HepG2 (cell line): ENCODE measurements at regions not wholly inside any gene's neighbourhood (a gene's known extent, or its start where the extent isn't known, plus 50 kb on each side); places are given as distances from the start of the nearest gene placed in this dataset.

ENCODE experiments used
- ATAC-seq: fragments of 200-7000 bp; cut with Tn5 transposase; 3 replicates; pipeline ENCODE4 v1.9.1; 2020; ENCODE audit warnings: mild to moderate bottlenecking, moderate library complexity
- BruUV-seq: library from RNA; stranded (reverse); fragments of 400-500 nt; replicated peaks from 2 replicates; lab custom pipeline; 2021; lab: Mats Ljungman, UMichigan
- CTCF ChIA-PET: fragments of 300-600 bp; formaldehyde crosslinking; extraction: SDS; loops from one replicate; lab custom pipeline; 2021; ENCODE audit warnings: low total read pairs, inconsistent platforms, low intra/inter-chr PET ratio; lab: Yijun Ruan, JAX
- POLR2A ChIA-PET: fragments of 350-600 bp; sonication (Branson Sonifier 250); formaldehyde crosslinking; loops from one replicate; lab custom pipeline; 2020; ENCODE audit warnings: antibody characterized with exemption, inconsistent platforms; lab: Yijun Ruan, JAX
- DNase-seq: peaks from one replicate; pipeline ENCODE4 v3.0.0-alpha.2; 2015; ENCODE audit warnings: low spot score
- FAIRE-seq: peaks from 3 replicates; lab custom pipeline; 2011; peaks lifted over from hg19 to GRCh38; lab: Jason Lieb, UNC
- H2AFZ ChIP-seq: one replicate; pipeline ENCODE4 v1.6.1; 2011; ENCODE audit warnings: low read length, inconsistent platforms
- H3K27ac ChIP-seq: fragments of 300-600 bp; 3 replicates; pipeline ENCODE4 v1.8.0; 2011; ENCODE audit warnings: mixed run types, mild to moderate bottlenecking, mixed read lengths, low read length, inconsistent platforms; ENCODE audit not compliant: insufficient read depth; ENCODE audit errors: extremely low read length
- H3K27me3 ChIP-seq, 2 experiments: fragments of 200-600 bp in 1 of 2; 2 replicates in 1 of 2; 3 replicates in 1 of 2; pipeline versions ENCODE4 v1.6.0 to v1.8.0; 2011; ENCODE audit warnings: low read length in 2 of 2, mild to moderate bottlenecking in 2 of 2, moderate library complexity in 2 of 2, inconsistent platforms in 1 of 2; ENCODE audit not compliant: insufficient read depth in 2 of 2, control insufficient read depth in 1 of 2
- H3K36me3 ChIP-seq, 2 experiments: fragments of 200-600 bp in 1 of 2; replicated peaks in 1 of 2; 2 replicates in 1 of 2; 3 replicates in 1 of 2; pipeline versions ENCODE4 v1.5.1 to v1.8.0; 2011; ENCODE audit warnings: low read length in 2 of 2, inconsistent platforms in 1 of 2; ENCODE audit not compliant: insufficient read depth in 2 of 2, control insufficient read depth in 1 of 2
- H3K4me1 ChIP-seq: 2 replicates; pipeline ENCODE4 v1.5.1; 2012; ENCODE audit warnings: low read length, inconsistent platforms; ENCODE audit not compliant: insufficient read depth
- H3K4me2 ChIP-seq: 2 replicates; pipeline ENCODE4 v1.6.0; 2011; ENCODE audit warnings: low read depth, low read length, inconsistent platforms
- H3K4me3 ChIP-seq, 3 experiments: fragments of 200-600 bp in 1 of 3; sonication (generic), shearing (Covaris generic) in 1 of 3; replicated peaks in 1 of 3; 2 replicates each; pipeline ENCODE4 v1.5.1; 2011 to 2016; ENCODE audit warnings: low read length in 3 of 3, inconsistent platforms in 2 of 3, low read depth in 2 of 3, mild to moderate bottlenecking in 2 of 3, control low read depth in 1 of 3, mixed read lengths in 1 of 3; ENCODE audit not compliant: insufficient read depth in 1 of 3
- H3K79me2 ChIP-seq: one replicate; pipeline ENCODE4 v1.6.1; 2011; ENCODE audit warnings: low read length, inconsistent platforms; ENCODE audit not compliant: insufficient read depth
- H3K9ac ChIP-seq: 2 replicates; pipeline ENCODE4 v1.6.0; 2011; ENCODE audit warnings: mild to moderate bottlenecking, low read depth, low read length, inconsistent platforms; ENCODE audit not compliant: insufficient read depth
- H3K9me3 ChIP-seq: 2 replicates; pipeline ENCODE4 v1.5.1; 2012; ENCODE audit warnings: mild to moderate bottlenecking, low read length
- H4K20me1 ChIP-seq: 2 replicates; pipeline ENCODE4 v1.6.0; 2011; ENCODE audit warnings: inconsistent platforms, mild to moderate bottlenecking, low read length, moderate library complexity; ENCODE audit not compliant: insufficient read depth
- ATF7-NPFF ChIP-seq: sonication (generic); formaldehyde crosslinking; IDR thresholded peaks from 2 replicates; pipeline ENCODE4 v1.8.1; 2023; ENCODE audit warnings: mild to moderate bottlenecking, low read depth, missing genetic modification reagents, moderate library complexity
- GTF2F1 ChIP-seq: fragments of 150-350 bp; IDR thresholded peaks from 2 replicates; pipeline ENCODE4 v1.6.1; 2014; ENCODE audit warnings: low read length
- NFIC ChIP-seq: IDR thresholded peaks from 2 replicates; pipeline ENCODE4 v1.6.1; 2012; ENCODE audit warnings: mild to moderate bottlenecking, low read length, inconsistent platforms
- PRMT3 ChIP-seq: sonication (generic); formaldehyde crosslinking; IDR thresholded peaks from 2 replicates; pipeline ENCODE4 v1.8.1; 2022; ENCODE audit warnings: low read depth, mild to moderate bottlenecking, moderate library complexity, missing genetic modification reagents, borderline replicate concordance
- SMAD9 ChIP-seq: sonication (generic); formaldehyde crosslinking; IDR thresholded peaks from 2 replicates; pipeline ENCODE4 v1.5.1; 2020; ENCODE audit warnings: mild to moderate bottlenecking, missing genetic modification reagents
- SRSF9 ChIP-seq: fragments of 200-400 bp; formaldehyde crosslinking; IDR thresholded peaks from 2 replicates; pipeline ENCODE4 v1.6.1; 2018; ENCODE audit warnings: borderline replicate concordance, mild to moderate bottlenecking, low read depth, low read length; ENCODE audit not compliant: insufficient read depth, poor library complexity, severe bottlenecking
- TBX3 ChIP-seq: fragments of 450-650 bp; IDR thresholded peaks from 2 replicates; pipeline ENCODE4 v1.6.1; 2017; ENCODE audit warnings: antibody characterized with exemption, mild to moderate bottlenecking, inconsistent platforms, borderline replicate concordance
- ZNF12 ChIP-seq: sonication (generic); formaldehyde crosslinking; IDR thresholded peaks from 2 replicates; pipeline ENCODE4 v1.5.0; 2020; ENCODE audit warnings: missing genetic modification reagents
- ZNF546 ChIP-seq: sonication (generic); formaldehyde crosslinking; conservative IDR thresholded peaks from 2 replicates; pipeline ENCODE4 v1.8.1; 2023; ENCODE audit warnings: mild to moderate bottlenecking, missing genetic modification reagents
- WGBS: methylation state at CpG from one replicate; pipeline ENCODE4 v1.1.6; 2017; ENCODE audit warnings: low lambda C conversion rate; 5-methylcytosine and 5-hydroxymethylcytosine counted together
- in situ Hi-C: cut with HindIII; loops from 2 replicates; pipeline ENCODE4 v1.10.0; 2017; ENCODE audit warnings: low pct_unique_long_range_greater_than_20kb; ENCODE audit not compliant: extremely low pct_ligation_motif_present
- intact Hi-C: fragments of 100-400 bp; cut with micrococcal nuclease; formaldehyde crosslinking; loops from one replicate; pipeline ENCODE4 v1.10.0; 2022; ENCODE audit not compliant: unreplicated experiment
- TF ChIP-seq, protein P1 (sequence below): sonication (generic); formaldehyde crosslinking; IDR thresholded peaks from 2 replicates; pipeline ENCODE4 v1.4.0; 2020; ENCODE audit warnings: missing genetic modification reagents; ENCODE audit errors: not compliant biosample characterization
- TF ChIP-seq, protein P2 (sequence below), 2 experiments: fragments of 450-650 bp in 1 of 2; sonication (generic) in 1 of 2; formaldehyde crosslinking in 1 of 2; IDR thresholded peaks; 2 replicates each; pipeline versions ENCODE4 v1.6.1 to v1.8.0; 2016 to 2022; ENCODE audit warnings: antibody characterized with exemption in 1 of 2, mild to moderate bottlenecking in 1 of 2, missing genetic modification reagents in 1 of 2
- TF ChIP-seq, protein P3 (sequence below): IDR thresholded peaks from 2 replicates; pipeline ENCODE4 v1.6.1; 2018; ENCODE audit warnings: missing genetic modification reagents, mild to moderate bottlenecking, missing compliant biosample characterization

DNA sequence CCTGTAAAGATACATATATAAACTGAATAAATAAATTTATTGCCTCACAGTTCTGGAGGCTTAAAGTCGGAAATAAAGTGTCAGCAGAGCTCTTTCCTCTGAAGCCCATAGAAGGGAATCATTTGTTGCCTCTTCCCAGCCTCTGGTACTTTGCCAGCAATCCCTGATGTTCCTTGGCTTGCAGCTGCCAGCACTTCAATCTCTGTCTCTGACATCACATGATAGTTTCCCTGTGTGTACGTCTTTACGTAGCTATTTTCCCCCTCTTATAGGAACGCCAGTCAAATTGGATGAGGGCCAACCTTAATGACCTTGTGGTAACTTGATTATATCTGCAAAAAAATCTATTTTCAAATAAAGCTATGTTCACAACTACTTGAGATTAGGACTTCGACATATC is 250.9 kb downstream of the LIG4 start:
- ATAC-seq (no peak), DNase-seq (no peak), FAIRE-seq (no peak)
- ChIA-PET CTCF (no interaction called here), POLR2A (no interaction called here)
- Histone ChIP-seq H3K79me2 (no peaks in the 10 kb centered on the region), H3K4me2 (no peak overlapping the region), H3K27ac (no peak overlapping the region), H3K4me1 (no peaks in the 10 kb centered on the region), H3K4me3 (no peak overlapping the region), H3K9ac (no peak overlapping the region), H3K27me3 (no peaks in the 10 kb centered on the region), H3K9me3 (peaks cover 56% of the 10 kb centered on the region), H4K20me1 (no peaks in the 10 kb centered on the region), H3K36me3 (no peaks in the 10 kb centered on the region), H2AFZ (no peak overlapping the region)
- no TSS peak for BruUV-seq
- WGBS, result 10% methylated on average over 5 of the region's 5 CpGs
- in situ Hi-C loops, result no loop called here
- intact Hi-C loops, result no loop called here
- TF ChIP-seq SRSF9 (no peak), NFIC (no peak), ZNF546 (CRISPR knock-in tag) (no peak), PRMT3 (no peak), GTF2F1 (no peak), TBX3 (no peak), SMAD9 (no peak), ATF7-NPFF (no peak), ZNF12 (CRISPR knock-in tag) (no peak)
- TF ChIP-seq, protein P1, sequence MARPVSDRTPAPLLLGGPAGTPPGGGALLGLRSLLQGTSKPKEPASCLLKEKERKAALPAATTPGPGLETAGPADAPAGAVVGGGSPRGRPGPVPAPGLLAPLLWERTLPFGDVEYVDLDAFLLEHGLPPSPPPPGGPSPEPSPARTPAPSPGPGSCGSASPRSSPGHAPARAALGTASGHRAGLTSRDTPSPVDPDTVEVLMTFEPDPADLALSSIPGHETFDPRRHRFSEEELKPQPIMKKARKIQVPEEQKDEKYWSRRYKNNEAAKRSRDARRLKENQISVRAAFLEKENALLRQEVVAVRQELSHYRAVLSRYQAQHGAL (CRISPR knock-in tag), result no peak
- TF ChIP-seq, protein P2, sequence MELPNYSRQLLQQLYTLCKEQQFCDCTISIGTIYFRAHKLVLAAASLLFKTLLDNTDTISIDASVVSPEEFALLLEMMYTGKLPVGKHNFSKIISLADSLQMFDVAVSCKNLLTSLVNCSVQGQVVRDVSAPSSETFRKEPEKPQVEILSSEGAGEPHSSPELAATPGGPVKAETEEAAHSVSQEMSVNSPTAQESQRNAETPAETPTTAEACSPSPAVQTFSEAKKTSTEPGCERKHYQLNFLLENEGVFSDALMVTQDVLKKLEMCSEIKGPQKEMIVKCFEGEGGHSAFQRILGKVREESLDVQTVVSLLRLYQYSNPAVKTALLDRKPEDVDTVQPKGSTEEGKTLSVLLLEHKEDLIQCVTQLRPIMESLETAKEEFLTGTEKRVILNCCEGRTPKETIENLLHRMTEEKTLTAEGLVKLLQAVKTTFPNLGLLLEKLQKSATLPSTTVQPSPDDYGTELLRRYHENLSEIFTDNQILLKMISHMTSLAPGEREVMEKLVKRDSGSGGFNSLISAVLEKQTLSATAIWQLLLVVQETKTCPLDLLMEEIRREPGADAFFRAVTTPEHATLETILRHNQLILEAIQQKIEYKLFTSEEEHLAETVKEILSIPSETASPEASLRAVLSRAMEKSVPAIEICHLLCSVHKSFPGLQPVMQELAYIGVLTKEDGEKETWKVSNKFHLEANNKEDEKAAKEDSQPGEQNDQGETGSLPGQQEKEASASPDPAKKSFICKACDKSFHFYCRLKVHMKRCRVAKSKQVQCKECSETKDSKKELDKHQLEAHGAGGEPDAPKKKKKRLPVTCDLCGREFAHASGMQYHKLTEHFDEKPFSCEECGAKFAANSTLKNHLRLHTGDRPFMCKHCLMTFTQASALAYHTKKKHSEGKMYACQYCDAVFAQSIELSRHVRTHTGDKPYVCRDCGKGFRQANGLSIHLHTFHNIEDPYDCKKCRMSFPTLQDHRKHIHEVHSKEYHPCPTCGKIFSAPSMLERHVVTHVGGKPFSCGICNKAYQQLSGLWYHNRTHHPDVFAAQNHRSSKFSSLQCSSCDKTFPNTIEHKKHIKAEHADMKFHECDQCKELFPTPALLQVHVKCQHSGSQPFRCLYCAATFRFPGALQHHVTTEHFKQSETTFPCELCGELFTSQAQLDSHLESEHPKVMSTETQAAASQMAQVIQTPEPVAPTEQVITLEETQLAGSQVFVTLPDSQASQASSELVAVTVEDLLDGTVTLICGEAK (IDR thresholded peaks at IDR 0.05), result no peak
- TF ChIP-seq, protein P2 (CRISPR knock-in tag; IDR thresholded peaks at IDR 0.05), result no peak
- TF ChIP-seq, protein P3, sequence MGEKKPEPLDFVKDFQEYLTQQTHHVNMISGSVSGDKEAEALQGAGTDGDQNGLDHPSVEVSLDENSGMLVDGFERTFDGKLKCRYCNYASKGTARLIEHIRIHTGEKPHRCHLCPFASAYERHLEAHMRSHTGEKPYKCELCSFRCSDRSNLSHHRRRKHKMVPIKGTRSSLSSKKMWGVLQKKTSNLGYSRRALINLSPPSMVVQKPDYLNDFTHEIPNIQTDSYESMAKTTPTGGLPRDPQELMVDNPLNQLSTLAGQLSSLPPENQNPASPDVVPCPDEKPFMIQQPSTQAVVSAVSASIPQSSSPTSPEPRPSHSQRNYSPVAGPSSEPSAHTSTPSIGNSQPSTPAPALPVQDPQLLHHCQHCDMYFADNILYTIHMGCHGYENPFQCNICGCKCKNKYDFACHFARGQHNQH (CRISPR knock-in tag), result no peak
